ENCODE measurements at regions not wholly inside any gene's neighbourhood (a gene's known extent, or its start where the extent isn't known, plus 50 kb on each side); places are given as distances from the start of the nearest gene placed in this dataset.

DNA sequence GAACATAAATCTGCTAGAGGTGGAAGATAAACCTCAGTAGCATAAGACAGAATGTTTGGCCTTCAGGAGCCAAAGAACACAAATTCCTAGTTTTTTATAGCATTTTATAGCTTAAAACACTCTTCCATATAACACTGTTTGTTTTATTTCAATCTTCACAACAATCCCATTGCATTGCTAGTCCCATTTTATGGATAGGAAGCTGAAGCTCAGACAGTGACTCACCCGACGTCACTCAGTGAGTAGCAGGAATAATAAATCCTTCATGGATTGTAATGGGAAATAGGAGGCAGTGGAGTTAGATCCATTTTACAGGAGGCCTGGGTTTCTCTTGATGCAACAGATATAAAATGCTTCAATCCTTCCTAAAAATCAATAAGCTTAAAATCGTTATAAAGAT lies 217.5 kb downstream of the RAB28 start:
- FAIRE-seq (no peak), DNase-seq (ENCODE audit: low read depth) (no peak)
- H3K4me3 ChIP-seq (ENCODE audit: low read depth, low read length): no peak overlapping the region
- TF ChIP-seq, protein P1, sequence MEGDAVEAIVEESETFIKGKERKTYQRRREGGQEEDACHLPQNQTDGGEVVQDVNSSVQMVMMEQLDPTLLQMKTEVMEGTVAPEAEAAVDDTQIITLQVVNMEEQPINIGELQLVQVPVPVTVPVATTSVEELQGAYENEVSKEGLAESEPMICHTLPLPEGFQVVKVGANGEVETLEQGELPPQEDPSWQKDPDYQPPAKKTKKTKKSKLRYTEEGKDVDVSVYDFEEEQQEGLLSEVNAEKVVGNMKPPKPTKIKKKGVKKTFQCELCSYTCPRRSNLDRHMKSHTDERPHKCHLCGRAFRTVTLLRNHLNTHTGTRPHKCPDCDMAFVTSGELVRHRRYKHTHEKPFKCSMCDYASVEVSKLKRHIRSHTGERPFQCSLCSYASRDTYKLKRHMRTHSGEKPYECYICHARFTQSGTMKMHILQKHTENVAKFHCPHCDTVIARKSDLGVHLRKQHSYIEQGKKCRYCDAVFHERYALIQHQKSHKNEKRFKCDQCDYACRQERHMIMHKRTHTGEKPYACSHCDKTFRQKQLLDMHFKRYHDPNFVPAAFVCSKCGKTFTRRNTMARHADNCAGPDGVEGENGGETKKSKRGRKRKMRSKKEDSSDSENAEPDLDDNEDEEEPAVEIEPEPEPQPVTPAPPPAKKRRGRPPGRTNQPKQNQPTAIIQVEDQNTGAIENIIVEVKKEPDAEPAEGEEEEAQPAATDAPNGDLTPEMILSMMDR (IDR thresholded peaks at IDR 0.05; ENCODE audit: insufficient read depth, low read length, severe bottlenecking): no peak
- H3K36me3 ChIP-seq (ENCODE audit: control insufficient read depth, insufficient read depth, low read length): no peaks in the 10 kb centered on the region
- H3K27me3 ChIP-seq (ENCODE audit: control insufficient read depth, insufficient read depth, low read length): no peaks in the 10 kb centered on the region

DNA sequence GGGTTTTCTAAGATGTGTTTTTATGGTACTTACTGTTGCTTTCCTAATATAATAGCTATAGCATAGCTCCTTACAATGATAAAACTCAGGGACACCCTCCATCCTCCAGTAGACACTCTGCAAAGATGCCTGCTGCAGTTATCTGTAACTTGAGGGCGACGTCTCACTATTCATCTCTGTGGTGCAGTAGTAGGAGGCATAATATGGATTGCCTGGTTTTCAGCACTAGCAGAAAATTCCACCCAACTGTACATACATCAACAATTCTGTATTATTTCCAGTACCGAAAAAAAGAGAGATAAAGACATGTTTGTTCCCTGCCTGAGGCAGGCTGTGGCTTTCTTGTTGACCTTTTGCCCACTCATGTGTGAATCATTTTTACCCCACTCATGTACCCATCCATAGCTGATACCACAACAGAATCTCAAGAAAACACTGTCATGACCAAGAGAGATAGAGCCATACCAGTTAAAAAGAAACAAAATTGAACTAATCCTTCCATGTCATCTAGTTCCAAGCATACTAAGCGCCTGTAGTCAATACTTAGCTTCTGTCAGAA lies 220.1 kb downstream of the RAB28 start:
- TF ChIP-seq, protein P1 (IDR thresholded peaks at IDR 0.05; ENCODE audit: insufficient read depth, low read length, severe bottlenecking): no peak
- FAIRE-seq (no peak), DNase-seq (ENCODE audit: low read depth) (peak; percentile 4)
- Histone ChIP-seq H3K36me3 (ENCODE audit: control insufficient read depth, insufficient read depth, low read length) (no peaks in the 10 kb centered on the region), H3K27me3 (ENCODE audit: control insufficient read depth, insufficient read depth, low read length) (no peaks in the 10 kb centered on the region), H3K4me3 (ENCODE audit: low read depth, low read length) (no peak overlapping the region)

DNA sequence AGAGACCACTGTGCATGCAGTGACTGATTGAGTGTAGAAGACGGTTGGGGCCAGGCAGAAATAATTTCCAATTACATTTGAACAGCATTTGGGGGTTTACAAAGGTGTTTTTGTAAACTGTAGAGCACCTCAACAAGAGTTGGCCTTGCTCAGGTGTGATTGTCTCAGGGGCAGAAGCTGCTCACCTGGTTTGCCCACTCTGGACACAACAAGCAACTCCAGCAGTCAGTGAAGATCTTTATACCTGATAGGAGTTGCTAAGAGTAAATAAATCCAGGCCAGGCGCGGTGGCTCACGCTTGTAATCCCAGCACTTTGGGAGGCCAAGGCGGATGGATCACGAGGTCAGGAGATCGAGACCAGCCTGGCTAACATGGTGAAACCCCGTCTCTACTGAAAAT lies 221.3 kb downstream of the RAB28 start:
- no peaks in the 10 kb centered on the region for H3K27me3 ChIP-seq (ENCODE audit: control insufficient read depth, insufficient read depth, low read length)
- TF ChIP-seq, protein P1 (IDR thresholded peaks at IDR 0.05; ENCODE audit: insufficient read depth, low read length, severe bottlenecking): no peak
- no peak overlapping the region for H3K4me3 ChIP-seq (ENCODE audit: low read depth, low read length)
- DNase-seq (ENCODE audit: low read depth): no peak
- H3K36me3 ChIP-seq (ENCODE audit: control insufficient read depth, insufficient read depth, low read length): no peaks in the 10 kb centered on the region
- no peak for FAIRE-seq

DNA sequence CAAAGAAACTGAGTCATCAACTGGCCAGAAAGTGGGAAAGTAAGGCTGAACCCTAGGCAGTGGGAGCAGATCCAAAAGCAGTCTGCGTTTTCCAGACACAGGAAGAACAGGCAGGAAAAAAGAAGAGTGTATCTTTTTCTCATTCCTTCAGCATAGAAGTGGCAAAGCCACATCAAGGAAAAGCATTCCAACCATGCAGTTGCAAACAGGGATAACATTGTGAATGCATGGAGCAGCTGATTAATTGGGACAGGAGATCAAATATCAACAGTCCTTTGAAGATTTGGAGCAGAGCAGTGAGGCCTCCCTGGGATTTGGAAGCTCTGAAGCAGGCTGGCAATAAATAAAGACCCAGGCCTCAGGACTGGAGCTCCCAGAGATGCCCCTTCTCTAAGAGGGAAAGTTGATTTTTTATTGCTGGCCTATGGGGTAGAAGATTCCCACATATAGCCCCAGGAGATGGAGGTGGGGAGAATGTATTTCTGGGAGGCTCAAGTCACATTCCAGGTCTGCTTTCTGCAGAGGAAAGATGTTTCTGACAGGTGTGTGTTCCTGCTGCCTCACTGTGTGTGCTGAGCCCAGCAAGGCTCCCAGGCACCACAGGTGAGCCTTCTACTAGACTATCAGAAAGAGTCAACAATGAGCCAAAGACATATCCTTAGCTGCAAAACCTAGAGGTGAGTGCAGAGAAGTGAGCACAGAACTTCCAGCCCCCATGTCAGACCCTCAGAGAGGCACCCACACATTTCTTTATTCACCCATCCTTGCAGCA lies 222.5 kb downstream of the RAB28 start:
- FAIRE-seq (no peak), DNase-seq (ENCODE audit: low read depth) (no peak)
- Histone ChIP-seq H3K36me3 (ENCODE audit: control insufficient read depth, insufficient read depth, low read length) (no peaks in the 10 kb centered on the region), H3K27me3 (ENCODE audit: control insufficient read depth, insufficient read depth, low read length) (no peaks in the 10 kb centered on the region), H3K4me3 (ENCODE audit: low read depth, low read length) (no peak overlapping the region)
- TF ChIP-seq, protein P1 (IDR thresholded peaks at IDR 0.05; ENCODE audit: insufficient read depth, low read length, severe bottlenecking): no peak

DNA sequence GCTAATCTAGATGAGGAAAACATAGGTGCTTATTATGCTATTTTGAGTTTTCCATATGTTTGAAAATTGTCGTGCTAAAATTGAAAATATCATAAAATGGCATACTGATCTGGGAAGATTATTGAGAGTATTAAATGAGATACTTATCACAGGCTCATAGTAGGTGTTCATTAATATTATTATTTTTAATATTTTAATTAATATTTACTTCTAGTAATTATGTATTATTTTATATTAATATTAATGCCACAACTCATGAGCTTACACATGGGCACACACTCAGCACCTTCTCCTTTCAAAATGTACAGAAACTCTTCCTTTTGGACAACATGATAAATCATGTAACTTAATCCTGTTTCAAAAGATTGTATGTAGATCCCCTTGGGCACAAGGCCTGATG lies 223.6 kb downstream of the RAB28 start:
- no peak for DNase-seq (ENCODE audit: low read depth)
- FAIRE-seq: no peak
- TF ChIP-seq, protein P1 (IDR thresholded peaks at IDR 0.05; ENCODE audit: insufficient read depth, low read length, severe bottlenecking): no peak
- Histone ChIP-seq H3K4me3 (ENCODE audit: low read depth, low read length) (no peak overlapping the region), H3K27me3 (ENCODE audit: control insufficient read depth, insufficient read depth, low read length) (no peaks in the 10 kb centered on the region), H3K36me3 (ENCODE audit: control insufficient read depth, insufficient read depth, low read length) (no peaks in the 10 kb centered on the region)

Measured in bronchial epithelial cell (primary cell).